Prostate gland (tissue), 2 donors: ENCODE measurements at regions not wholly inside any gene's neighbourhood (a gene's known extent, or its start where the extent isn't known, plus 50 kb on each side); places are given as distances from the start of the nearest gene placed in this dataset.
A peak's percentile ranks its signal among the peaks of the same experiment; 100 is the strongest.

Source experiments
- DNase-seq: peaks from one replicate; pipeline ENCODE4 v3.0.0-alpha.2; 2019; ENCODE audit warnings: low spot score
- H3K27ac ChIP-seq, 2 donors: fragments of 200-600 bp; sonication (generic); 2 replicates each; pipeline ENCODE4 v1.5.1; 2017 to 2019
- H3K27me3 ChIP-seq: fragments of 200-600 bp; sonication (generic); replicated peaks from 2 replicates; pipeline ENCODE4 v1.5.1; 2019; ENCODE audit not compliant: insufficient read depth
- H3K36me3 ChIP-seq, 2 donors: fragments of 200-600 bp; sonication (generic); 1 replicate in 1 of 2; 2 replicates in 1 of 2; pipeline versions ENCODE4 v1.5.1 to v1.8.1; 2017 to 2019
- H3K4me1 ChIP-seq: fragments of 200-600 bp; sonication (generic); replicated peaks from 2 replicates; pipeline ENCODE4 v1.5.1; 2019
- H3K4me3 ChIP-seq, 2 donors: fragments of 200-600 bp; sonication (generic); 2 replicates each; pipeline ENCODE4 v1.5.1; 2017 to 2019
- H3K9me3 ChIP-seq: fragments of 200-600 bp; sonication (generic); 2 replicates; pipeline ENCODE4 v1.5.1; 2017
- POLR2A ChIP-seq: fragments of 450-650 bp; IDR thresholded peaks from one replicate; pipeline ENCODE4 v1.6.1; 2016; ENCODE audit warnings: antibody characterized with exemption, mild to moderate bottlenecking
- POLR2AphosphoS5 ChIP-seq: sonication (generic); formaldehyde crosslinking; IDR thresholded peaks from one replicate; pipeline ENCODE4 v1.6.1; 2017; ENCODE audit warnings: antibody characterized with exemption
- WGBS: methylation state at CpG from one replicate; pipeline ENCODE4 v1.1.5; 2018; 5-methylcytosine and 5-hydroxymethylcytosine counted together
- intact Hi-C: fragments of 100-400 bp; cut with DNase I; formaldehyde crosslinking; loops from one replicate; pipeline ENCODE4 v1.14.2; 2022
- TF ChIP-seq, protein P1 (sequence below), 4 experiments: fragments of 200-600 bp in 2 of 4; fragments of 450-650 bp in 2 of 4; sonication (generic) in 2 of 4; IDR thresholded peaks; 1 replicate in 3 of 4; 2 replicates in 1 of 4; pipeline ENCODE4 v1.5.1; 2016 to 2019; ENCODE audit warnings: antibody characterized with exemption in 4 of 4, mild to moderate bottlenecking in 2 of 4, moderate library complexity in 2 of 4

DNA sequence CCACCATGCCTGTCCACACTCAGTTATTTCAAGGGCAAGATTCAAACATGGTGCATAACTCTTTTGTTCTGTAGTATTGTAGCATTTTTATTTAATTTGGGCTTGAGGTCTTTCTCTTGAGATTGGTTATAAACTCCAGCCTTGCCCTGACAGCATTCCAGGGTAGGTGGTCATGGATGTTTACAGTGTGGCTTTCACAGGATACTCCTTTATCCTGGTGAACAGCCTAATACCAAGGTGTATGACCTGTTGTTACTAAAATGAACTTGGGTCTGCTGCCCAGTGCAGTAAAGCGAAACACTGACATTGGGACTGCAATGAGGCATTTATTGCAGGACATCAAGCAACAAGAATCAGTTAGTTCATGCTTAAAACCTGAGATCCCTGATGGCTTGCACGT is 434.8 kb downstream of the ANKRD50 start:
- H3K4me3 ChIP-seq = no peak overlapping the region
- intact Hi-C loops = no loop called here
- no peak for DNase-seq
- H3K4me1 ChIP-seq = no peaks in the 10 kb centered on the region
- no peaks in the 10 kb centered on the region for H3K27me3 ChIP-seq
- H3K27ac ChIP-seq = no peak overlapping the region
- no peak for TF ChIP-seq POLR2A
- TF ChIP-seq POLR2AphosphoS5 = no peak
- TF ChIP-seq, protein P1, sequence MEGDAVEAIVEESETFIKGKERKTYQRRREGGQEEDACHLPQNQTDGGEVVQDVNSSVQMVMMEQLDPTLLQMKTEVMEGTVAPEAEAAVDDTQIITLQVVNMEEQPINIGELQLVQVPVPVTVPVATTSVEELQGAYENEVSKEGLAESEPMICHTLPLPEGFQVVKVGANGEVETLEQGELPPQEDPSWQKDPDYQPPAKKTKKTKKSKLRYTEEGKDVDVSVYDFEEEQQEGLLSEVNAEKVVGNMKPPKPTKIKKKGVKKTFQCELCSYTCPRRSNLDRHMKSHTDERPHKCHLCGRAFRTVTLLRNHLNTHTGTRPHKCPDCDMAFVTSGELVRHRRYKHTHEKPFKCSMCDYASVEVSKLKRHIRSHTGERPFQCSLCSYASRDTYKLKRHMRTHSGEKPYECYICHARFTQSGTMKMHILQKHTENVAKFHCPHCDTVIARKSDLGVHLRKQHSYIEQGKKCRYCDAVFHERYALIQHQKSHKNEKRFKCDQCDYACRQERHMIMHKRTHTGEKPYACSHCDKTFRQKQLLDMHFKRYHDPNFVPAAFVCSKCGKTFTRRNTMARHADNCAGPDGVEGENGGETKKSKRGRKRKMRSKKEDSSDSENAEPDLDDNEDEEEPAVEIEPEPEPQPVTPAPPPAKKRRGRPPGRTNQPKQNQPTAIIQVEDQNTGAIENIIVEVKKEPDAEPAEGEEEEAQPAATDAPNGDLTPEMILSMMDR (IDR thresholded peaks at IDR 0.05) = no peak
- H3K9me3 ChIP-seq = no peaks in the 10 kb centered on the region
- WGBS = 60% methylated on average over 2 of the region's 2 CpGs
- H3K36me3 ChIP-seq = no peaks in the 10 kb centered on the region

DNA sequence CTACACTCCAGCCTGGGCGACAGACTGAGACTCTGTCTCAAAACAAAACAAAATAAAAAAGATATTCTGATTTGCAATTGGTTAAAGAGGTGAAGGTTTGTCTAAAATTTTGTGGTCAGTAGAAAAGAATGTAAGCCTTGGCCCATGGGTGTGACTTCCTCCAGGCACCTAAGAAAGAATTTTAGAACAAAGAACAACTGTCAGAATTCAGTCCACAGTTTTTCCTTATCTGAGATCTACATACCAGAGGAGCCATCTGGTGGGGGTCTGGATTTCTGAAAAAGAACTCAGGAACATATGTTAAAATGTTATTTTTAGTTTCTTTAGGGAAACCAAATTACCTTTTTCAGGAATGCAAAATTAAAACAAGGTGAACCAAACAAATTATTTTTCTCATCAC is 434.1 kb downstream of the ANKRD50 start:
- H3K9me3 ChIP-seq = no peaks in the 10 kb centered on the region
- H3K4me1 ChIP-seq = no peaks in the 10 kb centered on the region
- intact Hi-C loops = no loop called here
- no peak overlapping the region for H3K27ac ChIP-seq
- no peak overlapping the region for H3K4me3 ChIP-seq
- 65% methylated on average over 1 of the region's 1 CpG for WGBS
- H3K36me3 ChIP-seq = no peaks in the 10 kb centered on the region
- DNase-seq = no peak
- TF ChIP-seq, protein P1 (IDR thresholded peaks at IDR 0.05) = no peak
- TF ChIP-seq POLR2A = no peak
- TF ChIP-seq POLR2AphosphoS5 = no peak
- no peaks in the 10 kb centered on the region for H3K27me3 ChIP-seq

DNA sequence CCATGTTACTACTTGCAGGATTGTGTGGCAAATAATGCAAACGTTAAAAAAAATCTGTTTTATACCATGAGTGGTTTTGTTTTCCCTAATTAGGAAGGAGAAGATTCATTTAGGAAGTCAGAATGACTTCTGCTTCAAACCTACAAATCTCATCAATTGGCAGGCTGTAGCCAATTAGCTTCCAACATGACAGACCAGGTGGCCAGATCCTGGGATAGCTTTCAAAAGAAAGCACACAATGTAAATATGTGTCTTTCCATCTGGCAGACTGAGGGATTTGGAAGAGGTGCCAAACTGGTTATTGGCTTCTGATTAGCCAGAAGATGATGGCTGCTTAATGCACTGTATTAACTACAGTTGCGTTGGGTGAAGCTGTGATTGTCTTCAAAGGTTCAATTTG is 432.8 kb downstream of the ANKRD50 start:
- TF ChIP-seq POLR2A = no peak
- peak; percentile 34 for TF ChIP-seq POLR2AphosphoS5
- TF ChIP-seq, protein P1 (IDR thresholded peaks at IDR 0.05) = no peak

DNA sequence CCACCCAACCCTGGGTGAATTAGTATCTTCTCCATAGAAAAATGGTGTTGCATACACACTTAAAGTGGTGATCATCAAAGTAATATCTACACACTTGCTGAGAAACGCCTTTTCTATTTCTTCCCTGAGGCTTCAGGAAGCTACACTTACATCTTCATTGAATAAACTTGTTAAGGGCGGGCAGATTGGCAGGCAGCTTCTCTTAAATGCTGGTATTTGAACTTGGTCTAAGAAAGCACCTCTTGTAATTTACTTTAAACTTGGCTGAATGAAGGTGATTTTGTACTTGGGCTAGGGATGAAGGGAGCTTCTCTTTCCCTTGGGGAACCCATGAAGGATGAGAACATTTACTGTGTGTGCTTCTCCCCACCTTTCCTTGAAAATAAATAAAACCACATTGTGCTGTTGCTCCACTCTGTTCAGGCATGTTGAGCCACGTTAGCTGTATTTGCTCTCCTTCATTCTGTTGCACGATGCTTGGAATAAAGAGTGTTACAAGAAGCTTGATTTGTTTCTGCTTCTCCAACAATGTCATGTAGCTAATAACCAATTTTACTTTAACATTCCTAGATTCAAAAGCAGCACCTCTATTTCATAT is 430.1 kb downstream of the ANKRD50 start:
- Histone ChIP-seq H3K4me3 (no peak overlapping the region), H3K9me3 (no peaks in the 10 kb centered on the region), H3K36me3 (no peaks in the 10 kb centered on the region), H3K4me1 (no peaks in the 10 kb centered on the region), H3K27ac (no peak overlapping the region), H3K27me3 (no peaks in the 10 kb centered on the region)
- 40% methylated on average over 4 of the region's 4 CpGs for WGBS
- intact Hi-C loops = no loop called here
- TF ChIP-seq POLR2AphosphoS5 = peak; percentile 48
- no peak for TF ChIP-seq POLR2A
- peak; percentile 63 for DNase-seq

More for the DNA sequence above, 432.8 kb downstream of the ANKRD50 start:
- H3K27me3 ChIP-seq = no peaks in the 10 kb centered on the region
- H3K27ac ChIP-seq = no peak overlapping the region
- DNase-seq = peak; percentile 19
- no peak overlapping the region for H3K4me3 ChIP-seq
- H3K9me3 ChIP-seq = no peaks in the 10 kb centered on the region
- no peaks in the 10 kb centered on the region for H3K4me1 ChIP-seq
- H3K36me3 ChIP-seq = no peaks in the 10 kb centered on the region
- WGBS = 37% methylated on average over 2 of the region's 2 CpGs
- intact Hi-C loops = no loop called here

DNA sequence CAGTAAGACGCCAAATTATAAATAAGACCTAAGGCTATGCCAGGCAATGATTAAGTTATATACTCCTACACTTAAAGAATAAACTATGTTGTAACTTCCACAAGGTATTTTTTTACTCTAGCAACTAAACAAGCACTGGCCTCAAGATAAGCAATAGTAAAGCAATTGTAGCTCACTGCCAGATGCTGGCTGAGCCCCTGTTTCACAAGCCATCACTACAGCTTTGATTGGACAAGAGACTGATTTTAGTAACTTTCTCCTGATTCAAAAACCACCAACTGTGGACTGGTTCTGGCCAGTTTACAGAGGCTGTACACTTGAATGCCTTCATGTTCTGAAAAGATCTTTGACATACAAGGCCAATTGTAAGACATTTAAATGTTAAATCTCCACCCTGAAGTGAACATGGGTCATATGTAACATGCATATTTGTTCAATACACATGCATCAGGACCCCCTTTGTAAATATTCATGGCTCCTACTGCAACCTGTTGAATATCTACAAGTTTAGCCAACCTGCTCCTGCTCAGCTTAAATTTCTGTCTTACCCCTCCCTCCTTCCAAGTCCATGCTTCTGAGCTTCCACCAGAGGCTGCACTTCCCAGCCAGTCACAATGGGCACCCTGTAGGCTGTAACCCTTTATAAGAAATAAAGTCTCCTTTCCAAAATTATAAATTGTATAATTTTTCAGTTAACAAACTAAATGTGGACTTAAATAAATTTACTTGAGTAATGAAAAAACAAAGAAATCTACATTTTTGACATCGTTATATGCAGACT is 423.6 kb downstream of the ANKRD50 start:
- no peaks in the 10 kb centered on the region for H3K36me3 ChIP-seq
- 95% methylated on average over 2 of the region's 2 CpGs for WGBS
- TF ChIP-seq POLR2A (no peak), POLR2AphosphoS5 (no peak)
- TF ChIP-seq, protein P1 (IDR thresholded peaks at IDR 0.05) = no peak
- no peaks in the 10 kb centered on the region for H3K9me3 ChIP-seq
- H3K4me3 ChIP-seq = no peak overlapping the region
- DNase-seq = no peak
- intact Hi-C loops = no loop called here
- no peaks in the 10 kb centered on the region for H3K4me1 ChIP-seq
- H3K27ac ChIP-seq = no peak overlapping the region
- H3K27me3 ChIP-seq = no peaks in the 10 kb centered on the region
